WERI-Rb-1 (cell line): ENCODE measurements at regions not wholly inside any gene's neighbourhood (a gene's known extent, or its start where the extent isn't known, plus 50 kb on each side); places are given as distances from the start of the nearest gene placed in this dataset.

Experiments
- DNase-seq: peaks from one replicate; pipeline ENCODE4 v3.0.0-alpha.2; 2020
- H3K27ac ChIP-seq: fragments of 250-450 bp; sonication (Bioruptor Pico); 2 replicates; pipeline ENCODE4 v1.5.1; 2020; ENCODE audit warnings: mild to moderate bottlenecking, moderate library complexity
- H3K27me3 ChIP-seq: fragments of 250-450 bp; sonication (Bioruptor Pico); 2 replicates; pipeline ENCODE4 v1.5.1; 2021; ENCODE audit warnings: mild to moderate bottlenecking, low read depth, moderate library complexity; ENCODE audit not compliant: insufficient read depth, severe bottlenecking
- H3K36me3 ChIP-seq: fragments of 250-450 bp; sonication (Bioruptor Pico); 2 replicates; pipeline ENCODE4 v1.5.1; 2020; ENCODE audit warnings: mild to moderate bottlenecking, moderate library complexity
- H3K4me3 ChIP-seq: 2 replicates; pipeline ENCODE4 v1.5.1; 2011; ENCODE audit warnings: low read depth, mild to moderate bottlenecking, control low read depth, low read length
- H3K9me3 ChIP-seq: fragments of 250-450 bp; sonication (Bioruptor Pico); 2 replicates; pipeline ENCODE4 v1.5.1; 2021; ENCODE audit warnings: mild to moderate bottlenecking, moderate library complexity; ENCODE audit not compliant: severe bottlenecking
- CTCF ChIP-seq: IDR thresholded peaks from 2 replicates; pipeline ENCODE4 v1.5.1; 2011; ENCODE audit warnings: low read depth, mild to moderate bottlenecking, control low read depth, inconsistent platforms, low read length

GRCh38 chr9:18385696-18386490 lies 88.1 kb upstream of the ADAMTSL1 start:
- no peak for DNase-seq
- Histone ChIP-seq H3K27ac (no peak overlapping the region), H3K9me3 (no peaks in the 10 kb centered on the region), H3K36me3 (no peaks in the 10 kb centered on the region), H3K4me3 (no peak overlapping the region), H3K27me3 (no peaks in the 10 kb centered on the region)
- TF ChIP-seq CTCF, result no peak

GRCh38 chr9:18390393-18390792 lies 83.6 kb upstream of the ADAMTSL1 start:
- Histone ChIP-seq H3K36me3 (no peaks in the 10 kb centered on the region), H3K4me3 (no peak overlapping the region), H3K27ac (no peak overlapping the region), H3K27me3 (no peaks in the 10 kb centered on the region), H3K9me3 (no peaks in the 10 kb centered on the region)
- no peak for DNase-seq
- TF ChIP-seq CTCF, result no peak

- H3K27me3 ChIP-seq, result no peaks in the 10 kb centered on the region
- no peaks in the 10 kb centered on the region for H3K36me3 ChIP-seq
- DNase-seq, result no peak
- no peaks in the 10 kb centered on the region for H3K9me3 ChIP-seq
- no peak overlapping the region for H3K4me3 ChIP-seq
- H3K27ac ChIP-seq, result no peak overlapping the region
- TF ChIP-seq CTCF, result no peak
These were observed 80.4 kb upstream of the ADAMTSL1 start for GRCh38 chr9:18393340-18394130.

- Histone ChIP-seq H3K4me3 (no peak overlapping the region), H3K9me3 (no peaks in the 10 kb centered on the region), H3K36me3 (no peaks in the 10 kb centered on the region), H3K27me3 (no peaks in the 10 kb centered on the region), H3K27ac (no peak overlapping the region)
- DNase-seq, result no peak
- no peak for TF ChIP-seq CTCF
These were observed 79.1 kb upstream of the ADAMTSL1 start for GRCh38 chr9:18394847-18395351.

- H3K27ac ChIP-seq, result no peak overlapping the region
- no peaks in the 10 kb centered on the region for H3K36me3 ChIP-seq
- H3K27me3 ChIP-seq, result no peaks in the 10 kb centered on the region
- H3K9me3 ChIP-seq, result no peaks in the 10 kb centered on the region
- no peak overlapping the region for H3K4me3 ChIP-seq
- peak; percentile 16 for DNase-seq
- peak; percentile 25; the same call in 1 of the 2 replicates for TF ChIP-seq CTCF
These were observed 77.7 kb upstream of the ADAMTSL1 start for GRCh38 chr9:18396102-18396728.
